Upper lobe of left lung (tissue), 4 donors: ENCODE measurements at regions not wholly inside any gene's neighbourhood (a gene's known extent, or its start where the extent isn't known, plus 50 kb on each side); places are given as distances from the start of the nearest gene placed in this dataset.

Experiments
- CTCF ChIP-seq, 6 experiments: fragments of 450-650 bp in 4 of 6; fragments of 200-600 bp in 2 of 6; sonication (generic) in 2 of 6; IDR thresholded peaks; one replicate each; pipeline ENCODE4 v1.5.1; 2016 to 2019; ENCODE audit warnings: antibody characterized with exemption in 6 of 6
- POLR2AphosphoS5 ChIP-seq, 2 donors: sonication (generic); formaldehyde crosslinking; IDR thresholded peaks; one replicate each; pipeline ENCODE4 v1.5.1; 2017; ENCODE audit warnings: antibody characterized with exemption in 2 of 2

GRCh38 chr3:175865724-175866123, 1006.6 kb downstream of the NAALADL2 start:
- TF ChIP-seq CTCF (IDR thresholded peaks at IDR 0.05) (no peak), POLR2AphosphoS5 (IDR thresholded peaks at IDR 0.05) (no peak)
